NB4 (cell line): ENCODE measurements at regions not wholly inside any gene's neighbourhood (a gene's known extent, or its start where the extent isn't known, plus 50 kb on each side); places are given as distances from the start of the nearest gene placed in this dataset.

Experiments
- DNase-seq: peaks from one replicate; pipeline ENCODE4 v3.0.0; 2010; ENCODE audit warnings: low read depth
- H3K4me3 ChIP-seq: one replicate; pipeline ENCODE4 v1.5.1; 2011; ENCODE audit warnings: mild to moderate bottlenecking, low read depth, low read length, moderate library complexity
- CTCF ChIP-seq: IDR thresholded peaks from one replicate; pipeline ENCODE4 v1.5.1; 2012; ENCODE audit warnings: low read depth, low read length
- MAX ChIP-seq: IDR thresholded peaks from 2 replicates; pipeline ENCODE4 v1.6.1; 2011; ENCODE audit warnings: low read depth, low read length
- MYC ChIP-seq: IDR thresholded peaks from 2 replicates; pipeline ENCODE4 v1.6.1; 2011; ENCODE audit warnings: low read depth, low read length
- POLR2A ChIP-seq: IDR thresholded peaks from 2 replicates; pipeline ENCODE4 v1.6.1; 2011; ENCODE audit warnings: mild to moderate bottlenecking; ENCODE audit not compliant: insufficient read length; ENCODE audit errors: extremely low read depth

- DNase-seq: no peak
- no peak for TF ChIP-seq POLR2A
- TF ChIP-seq CTCF: no peak
- TF ChIP-seq MAX: no peak
- TF ChIP-seq MYC: no peak
Measured at GRCh38 chr7:13198036-13198435, 510.6 kb downstream of the ARL4A start.

GRCh38 chr7:13198727-13199126 is 511.3 kb downstream of the ARL4A start:
- no peak for TF ChIP-seq MAX
- TF ChIP-seq POLR2A: no peak
- TF ChIP-seq CTCF: no peak
- no peak for TF ChIP-seq MYC
- DNase-seq: no peak
- H3K4me3 ChIP-seq: no peak overlapping the region

More at GRCh38 chr7:13198036-13198435, 510.6 kb downstream of the ARL4A start:
- H3K4me3 ChIP-seq: no peak overlapping the region

GRCh38 chr7:13201628-13202027 is 514.2 kb downstream of the ARL4A start:
- peak; percentile 14 for DNase-seq
- no peak for TF ChIP-seq MYC
- TF ChIP-seq POLR2A: no peak
- no peak for TF ChIP-seq MAX
- TF ChIP-seq CTCF: no peak
- H3K4me3 ChIP-seq: no peak overlapping the region

- TF ChIP-seq CTCF (no peak), MYC (no peak), MAX (no peak), POLR2A (no peak)
- H3K4me3 ChIP-seq: no peak overlapping the region
- no peak for DNase-seq
Measured at GRCh38 chr7:13217768-13218167, 530.3 kb downstream of the ARL4A start.

GRCh38 chr7:13225068-13225467 is 537.6 kb downstream of the ARL4A start:
- H3K4me3 ChIP-seq: no peak overlapping the region
- no peak for DNase-seq
- TF ChIP-seq MYC (no peak), MAX (no peak), POLR2A (no peak), CTCF (no peak)

- DNase-seq: no peak
- H3K4me3 ChIP-seq: no peak overlapping the region
- TF ChIP-seq MYC (no peak), MAX (no peak), POLR2A (no peak), CTCF (no peak)
Measured at GRCh38 chr7:13226385-13226784, 539.0 kb downstream of the ARL4A start.
